ENCODE measurements at regions not wholly inside any gene's neighbourhood (a gene's known extent, or its start where the extent isn't known, plus 50 kb on each side); places are given as distances from the start of the nearest gene placed in this dataset.

DNA sequence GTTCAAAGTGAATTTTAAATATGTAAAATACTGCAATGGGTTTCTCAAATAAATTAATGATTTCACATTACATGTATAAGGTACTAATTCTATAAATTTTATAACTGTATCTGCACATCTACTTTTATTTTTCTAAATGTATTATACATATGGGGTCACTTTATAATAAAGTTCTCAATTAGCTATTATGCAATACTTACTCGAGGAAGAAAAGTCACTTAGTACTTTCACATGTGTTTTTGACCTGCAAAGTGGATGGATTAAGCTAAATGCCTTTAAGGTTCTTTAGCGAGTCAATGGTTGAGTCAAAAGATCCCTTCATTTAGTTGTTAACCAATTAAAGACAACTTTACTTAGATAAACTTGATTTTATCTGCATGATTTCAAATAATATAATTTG, 437.8 kb downstream of the ANKRD7 start:
- no peaks in the 10 kb centered on the region for H3K9me3 ChIP-seq (ENCODE audit: control insufficient read depth, insufficient read depth, low read length)
- no peak overlapping the region for H3K4me3 ChIP-seq (ENCODE audit: insufficient read depth, low read depth, low read length)
- no peak overlapping the region for H3K4ac ChIP-seq (ENCODE audit: low read depth, low read length)
- H2AK5ac ChIP-seq (ENCODE audit: low read depth, low read length): no peak overlapping the region
- no peak overlapping the region for H3K9ac ChIP-seq (ENCODE audit: low read depth, low read length)
- no peaks in the 10 kb centered on the region for H3K36me3 ChIP-seq (ENCODE audit: control insufficient read depth, insufficient read depth, low read length)
- no peak overlapping the region for H2AK9ac ChIP-seq (replicated peaks; ENCODE audit: low read depth, low read length, poor library complexity)
- POLR2A ChIA-PET (ENCODE audit: unreplicated experiment): no interaction called here
- no peak overlapping the region for H3K56ac ChIP-seq (ENCODE audit: extremely low read depth, insufficient read depth, low read length)
- no peak overlapping the region for H2AFZ ChIP-seq (replicated peaks; ENCODE audit: low read length, poor library complexity)
- TF ChIP-seq, protein P1, sequence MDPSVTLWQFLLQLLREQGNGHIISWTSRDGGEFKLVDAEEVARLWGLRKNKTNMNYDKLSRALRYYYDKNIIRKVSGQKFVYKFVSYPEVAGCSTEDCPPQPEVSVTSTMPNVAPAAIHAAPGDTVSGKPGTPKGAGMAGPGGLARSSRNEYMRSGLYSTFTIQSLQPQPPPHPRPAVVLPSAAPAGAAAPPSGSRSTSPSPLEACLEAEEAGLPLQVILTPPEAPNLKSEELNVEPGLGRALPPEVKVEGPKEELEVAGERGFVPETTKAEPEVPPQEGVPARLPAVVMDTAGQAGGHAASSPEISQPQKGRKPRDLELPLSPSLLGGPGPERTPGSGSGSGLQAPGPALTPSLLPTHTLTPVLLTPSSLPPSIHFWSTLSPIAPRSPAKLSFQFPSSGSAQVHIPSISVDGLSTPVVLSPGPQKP (IDR thresholded peaks at IDR 0.05; ENCODE audit: borderline replicate concordance, low read depth, low read length): no peak
- TF ChIP-seq NFE2L2 (IDR thresholded peaks at IDR 0.05; ENCODE audit: low read depth, low read length) (no peak), SMC3 (IDR thresholded peaks at IDR 0.05; ENCODE audit: low read depth, low read length) (no peak), CHD1 (IDR thresholded peaks at IDR 0.05; ENCODE audit: low read depth, low read length) (no peak), MXI1 (IDR thresholded peaks at IDR 0.05; ENCODE audit: borderline replicate concordance, low read depth, low read length) (no peak), MAFK (IDR thresholded peaks at IDR 0.05; ENCODE audit: low read depth, low read length) (no peak), RAD21 (IDR thresholded peaks at IDR 0.05; ENCODE audit: low read length) (no peak), POLR2A (IDR thresholded peaks at IDR 0.05; ENCODE audit: low read depth, low read length) (no peak), CEBPB (IDR thresholded peaks at IDR 0.05; ENCODE audit: low read depth, low read length) (no peak), MAZ (IDR thresholded peaks at IDR 0.05; ENCODE audit: borderline replicate concordance, low read depth, low read length) (no peak), FOS (IDR thresholded peaks at IDR 0.05; ENCODE audit: low read depth, low read length) (no peak), CTCF (conservative IDR thresholded peaks at IDR 0.05; ENCODE audit: low read depth, low read length) (no peak), RFX5 (IDR thresholded peaks at IDR 0.05; ENCODE audit: low read depth, low read length) (no peak), BHLHE40 (IDR thresholded peaks at IDR 0.05; ENCODE audit: low read depth, low read length) (no peak), RCOR1 (IDR thresholded peaks at IDR 0.05; ENCODE audit: insufficient replicate concordance, low read length) (no peak)
- TF ChIP-seq, protein P2, sequence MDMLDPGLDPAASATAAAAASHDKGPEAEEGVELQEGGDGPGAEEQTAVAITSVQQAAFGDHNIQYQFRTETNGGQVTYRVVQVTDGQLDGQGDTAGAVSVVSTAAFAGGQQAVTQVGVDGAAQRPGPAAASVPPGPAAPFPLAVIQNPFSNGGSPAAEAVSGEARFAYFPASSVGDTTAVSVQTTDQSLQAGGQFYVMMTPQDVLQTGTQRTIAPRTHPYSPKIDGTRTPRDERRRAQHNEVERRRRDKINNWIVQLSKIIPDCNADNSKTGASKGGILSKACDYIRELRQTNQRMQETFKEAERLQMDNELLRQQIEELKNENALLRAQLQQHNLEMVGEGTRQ (IDR thresholded peaks at IDR 0.05; ENCODE audit: low read depth, low read length): no peak
- intact Hi-C loops (cut with micrococcal nuclease): no loop called here
- H3K18ac ChIP-seq (ENCODE audit: low read depth, low read length): no peak overlapping the region
- H4K5ac ChIP-seq (ENCODE audit: low read depth, low read length): no peak overlapping the region
- H4K20me1 ChIP-seq (ENCODE audit: insufficient read depth, low read length): no peaks in the 10 kb centered on the region
- H3K4me2 ChIP-seq (ENCODE audit: low read depth, low read length): no peak overlapping the region
- DNase-seq (no peak), ATAC-seq (ENCODE audit: low read depth) (no peak)
- in situ Hi-C loops (cut with MboI; ENCODE audit: low sequenced_read_pairs): no loop called here
- no peaks in the 10 kb centered on the region for H3K27me3 ChIP-seq (ENCODE audit: control insufficient read depth, insufficient read depth, low read length)
- dilution Hi-C loops (cut with HindIII; ENCODE audit: low sequenced_read_pairs, unreplicated experiment): no loop called here
- no peak overlapping the region for H3K27ac ChIP-seq (ENCODE audit: insufficient read depth, low read length)
- H3K9me1 ChIP-seq (ENCODE audit: insufficient read depth, low read length): no peaks in the 10 kb centered on the region
- H4K8ac ChIP-seq (ENCODE audit: low read depth in 2 of 2, low read length in 2 of 2): no peak overlapping the region
- H3K4me1 ChIP-seq (ENCODE audit: control insufficient read depth, insufficient read depth, low read length): no peaks in the 10 kb centered on the region
- H4K91ac ChIP-seq (ENCODE audit: insufficient read depth, low read depth, low read length): no peak overlapping the region
- CTCF ChIA-PET: no interaction called here
- H2BK20ac ChIP-seq (ENCODE audit: low read depth, low read length): no peak overlapping the region
- BruUV-seq (replicated peaks): no TSS peak
- H2BK15ac ChIP-seq (ENCODE audit: low read depth, low read length): no peak overlapping the region
- no peak overlapping the region for H2BK120ac ChIP-seq (ENCODE audit: low read depth, low read length)
- H3K23ac ChIP-seq (ENCODE audit: low read depth, low read length): no peak overlapping the region
- WGBS, 2 experiments (ENCODE audit: extremely low coverage in 2 of 2, insufficient read length in 1 of 2): no CpG with 5 or more reads among the region's 2 CpGs
- H2BK5ac ChIP-seq (ENCODE audit: low read depth, low read length, poor library complexity, severe bottlenecking): no peak overlapping the region
- no peak overlapping the region for H3K14ac ChIP-seq (replicated peaks; ENCODE audit: low read depth, low read length)
- H3K79me1 ChIP-seq (ENCODE audit: low read depth in 1 of 2, low read length in 2 of 2): no peaks in the 10 kb centered on the region

Measured in IMR-90 (cell line).